ENCODE measurements at regions not wholly inside any gene's neighbourhood (a gene's known extent, or its start where the extent isn't known, plus 50 kb on each side); places are given as distances from the start of the nearest gene placed in this dataset.

DNA sequence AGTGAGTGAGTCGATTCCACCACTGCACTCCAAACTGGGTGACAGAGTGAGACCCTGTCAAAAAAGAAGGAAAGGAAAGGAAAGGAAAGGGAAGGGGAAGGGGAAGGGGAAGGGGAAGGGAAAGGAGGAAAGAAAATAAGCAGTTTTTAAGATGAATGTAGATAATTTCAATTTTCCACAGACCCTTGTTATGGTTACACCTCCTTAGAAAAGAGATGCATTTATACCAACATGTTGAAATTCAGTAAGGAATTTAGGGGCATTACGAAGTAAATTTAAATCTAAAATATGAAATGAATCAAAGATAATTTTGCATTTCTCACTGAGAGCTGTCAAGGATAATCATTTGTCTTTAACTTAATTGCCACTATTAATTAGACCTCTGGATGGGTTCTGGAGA lies 146.5 kb upstream of the TMC3 start:
- TF ChIP-seq POLR2AphosphoS5 (IDR thresholded peaks at IDR 0.05; ENCODE audit: low read depth, low read length): no peak
- TF ChIP-seq POLR2A (IDR thresholded peaks at IDR 0.05; ENCODE audit: low read depth, low read length): no peak
- no peak for TF ChIP-seq PAX5 (IDR thresholded peaks at IDR 0.05; ENCODE audit: insufficient read depth, low read length, severe bottlenecking)
- TF ChIP-seq TAF1 (IDR thresholded peaks at IDR 0.05; ENCODE audit: low read depth, low read length): no peak
- no peak for TF ChIP-seq SPI1 (IDR thresholded peaks at IDR 0.05; ENCODE audit: low read depth, low read length)
- no peak for TF ChIP-seq POU2F2 (IDR thresholded peaks at IDR 0.05; ENCODE audit: low read depth, low read length)

All from GM12891 (cell line).